HG03280 (cell line): ENCODE measurements at regions not wholly inside any gene's neighbourhood (a gene's known extent, or its start where the extent isn't known, plus 50 kb on each side); places are given as distances from the start of the nearest gene placed in this dataset.

Experiments
- ATAC-seq: cut with Tn5 transposase; IDR thresholded peaks from one replicate; pipeline ENCODE4 v1.9.1; 2021; ENCODE audit warnings: mild to moderate bottlenecking, moderate library complexity; ENCODE audit not compliant: unreplicated experiment

- no peak for ATAC-seq
Observed at GRCh38 chr2:16167451-16167861, 227.1 kb downstream of the MYCN start.

GRCh38 chr2:16166327-16166981 lies 226.1 kb downstream of the MYCN start:
- ATAC-seq, result no peak

- no peak for ATAC-seq
Observed at GRCh38 chr2:16165518-16166326, 225.4 kb downstream of the MYCN start.

- no peak for ATAC-seq
Observed at GRCh38 chr2:16162491-16163040, 222.2 kb downstream of the MYCN start.

GRCh38 chr2:16161768-16162490 lies 221.6 kb downstream of the MYCN start:
- ATAC-seq, result no peak

GRCh38 chr2:16161085-16161565 lies 220.8 kb downstream of the MYCN start:
- ATAC-seq, result no peak

GRCh38 chr2:16160281-16161084 lies 220.1 kb downstream of the MYCN start:
- no peak for ATAC-seq

GRCh38 chr2:16156411-16156810 lies 216.1 kb downstream of the MYCN start:
- ATAC-seq, result no peak

- no peak for ATAC-seq
Observed at GRCh38 chr2:16155766-16156165, 215.4 kb downstream of the MYCN start.

GRCh38 chr2:16155366-16155765 lies 215.0 kb downstream of the MYCN start:
- ATAC-seq, result no peak

GRCh38 chr2:16154501-16155280 lies 214.3 kb downstream of the MYCN start:
- no peak for ATAC-seq

GRCh38 chr2:16154061-16154460 lies 213.7 kb downstream of the MYCN start:
- ATAC-seq, result no peak

GRCh38 chr2:16153754-16154035 lies 213.3 kb downstream of the MYCN start:
- no peak for ATAC-seq

- ATAC-seq, result no peak
Observed at GRCh38 chr2:16152928-16153753, 212.8 kb downstream of the MYCN start.

- no peak for ATAC-seq
Observed at GRCh38 chr2:16152071-16152927, 211.9 kb downstream of the MYCN start.

- no peak for ATAC-seq
Observed at GRCh38 chr2:16151651-16152050, 211.3 kb downstream of the MYCN start.

GRCh38 chr2:16151281-16151570 lies 210.9 kb downstream of the MYCN start:
- no peak for ATAC-seq
